ENCODE measurements at regions not wholly inside any gene's neighbourhood (a gene's known extent, or its start where the extent isn't known, plus 50 kb on each side); places are given as distances from the start of the nearest gene placed in this dataset.
"Not testable (repeated sequence)": the region's sequence is repeated elsewhere in the genome, so short reads cannot be mapped to it uniquely, and the experiment has no call there.

- DNase-seq (ENCODE audit: low read depth) = no peak
Measured at GRCh38 chr7:145464287-145464686, 628.4 kb upstream of the TPK1 start.

GRCh38 chr7:145462463-145462862 is 626.6 kb upstream of the TPK1 start:
- no peak for DNase-seq (ENCODE audit: low read depth)

- no peak for DNase-seq (ENCODE audit: low read depth)
Measured at GRCh38 chr7:145434811-145435210, 599.0 kb upstream of the TPK1 start.

GRCh38 chr7:145431834-145432233 is 596.0 kb upstream of the TPK1 start:
- no peak for DNase-seq (ENCODE audit: low read depth)

- DNase-seq (ENCODE audit: low read depth) = not testable (repeated sequence)
Measured at GRCh38 chr7:145418481-145418880, 582.6 kb upstream of the TPK1 start.

GRCh38 chr7:145411066-145411465 is 575.2 kb upstream of the TPK1 start:
- DNase-seq (ENCODE audit: low read depth) = no peak

- no peak for DNase-seq (ENCODE audit: low read depth)
Measured at GRCh38 chr7:145398758-145399157, 562.9 kb upstream of the TPK1 start.

GRCh38 chr7:145394126-145394525 is 558.3 kb upstream of the TPK1 start:
- no peak for DNase-seq (ENCODE audit: low read depth)

- no peak for DNase-seq (ENCODE audit: low read depth)
Measured at GRCh38 chr7:145382762-145383161, 546.9 kb upstream of the TPK1 start.

GRCh38 chr7:145378197-145378596 is 542.3 kb upstream of the TPK1 start:
- DNase-seq (ENCODE audit: low read depth) = no peak

GRCh38 chr7:145360511-145361100 is 524.8 kb upstream of the TPK1 start:
- DNase-seq (ENCODE audit: low read depth) = no peak

- DNase-seq (ENCODE audit: low read depth) = no peak
Measured at GRCh38 chr7:145350334-145350733, 514.5 kb upstream of the TPK1 start.

- not testable (repeated sequence) for DNase-seq (ENCODE audit: low read depth)
Measured at GRCh38 chr7:145349452-145349851, 513.6 kb upstream of the TPK1 start.

- DNase-seq (ENCODE audit: low read depth) = no peak
Measured at GRCh38 chr7:145347271-145347670, 511.4 kb upstream of the TPK1 start.

- no peak for DNase-seq (ENCODE audit: low read depth)
Measured at GRCh38 chr7:145339319-145339718, 503.5 kb upstream of the TPK1 start.

GRCh38 chr7:145331522-145331921 is 495.7 kb upstream of the TPK1 start:
- no peak for DNase-seq (ENCODE audit: low read depth)

- no peak for DNase-seq (ENCODE audit: low read depth)
Measured at GRCh38 chr7:145331076-145331475, 495.2 kb upstream of the TPK1 start.

GRCh38 chr7:145327646-145328045 is 491.8 kb upstream of the TPK1 start:
- DNase-seq (ENCODE audit: low read depth) = no peak

GRCh38 chr7:145324081-145324480 is 488.2 kb upstream of the TPK1 start:
- DNase-seq (ENCODE audit: low read depth) = no peak

GRCh38 chr7:145313551-145313950 is 477.7 kb upstream of the TPK1 start:
- DNase-seq (ENCODE audit: low read depth) = no peak

GRCh38 chr7:145293754-145294153 is 457.9 kb upstream of the TPK1 start:
- DNase-seq (ENCODE audit: low read depth) = no peak

GRCh38 chr7:145293228-145293701 is 457.4 kb upstream of the TPK1 start:
- no peak for DNase-seq (ENCODE audit: low read depth)

GRCh38 chr7:145289384-145289783 is 453.5 kb upstream of the TPK1 start:
- DNase-seq (ENCODE audit: low read depth) = no peak

GRCh38 chr7:145276118-145276517 is 440.3 kb upstream of the TPK1 start:
- no peak for DNase-seq (ENCODE audit: low read depth)
